IMR-90 (cell line): ENCODE measurements at regions not wholly inside any gene's neighbourhood (a gene's known extent, or its start where the extent isn't known, plus 50 kb on each side); places are given as distances from the start of the nearest gene placed in this dataset.

Source experiments
- ATAC-seq: fragments of 200-7000 bp; cut with Tn5 transposase; 2 replicates; pipeline ENCODE4 v1.9.1; 2020; ENCODE audit warnings: low read depth, mild to moderate bottlenecking, moderate library complexity
- BruUV-seq: library from RNA; stranded (reverse); fragments of 400-500 nt; replicated peaks from 2 replicates; lab custom pipeline; 2021; lab: Mats Ljungman, UMichigan
- CTCF ChIA-PET: fragments of 300-600 bp; formaldehyde crosslinking; extraction: SDS; loops from one replicate; lab custom pipeline; 2021; ENCODE audit warnings: antibody characterized with exemption; lab: Yijun Ruan, JAX
- POLR2A ChIA-PET: fragments of 300-600 bp; sonication (Branson Sonifier 250); formaldehyde crosslinking; loops from one replicate; lab custom pipeline; 2022; ENCODE audit warnings: antibody characterized with exemption; ENCODE audit not compliant: unreplicated experiment; lab: Charles Lee
- DNase-seq: peaks from one replicate; pipeline ENCODE4 v3.0.0; 2013
- H2AFZ ChIP-seq: replicated peaks from 2 replicates; pipeline ENCODE3; 2013; ENCODE audit warnings: low read length, mild to moderate bottlenecking; ENCODE audit not compliant: poor library complexity
- H2AK5ac ChIP-seq: 2 replicates; pipeline ENCODE4 v1.6.1; 2013; ENCODE audit warnings: low read depth, low read length, inconsistent platforms
- H2AK9ac ChIP-seq: replicated peaks from 2 replicates; pipeline ENCODE3; 2013; ENCODE audit warnings: mild to moderate bottlenecking, low read depth, low read length, moderate library complexity; ENCODE audit not compliant: poor library complexity
- H2BK120ac ChIP-seq: 2 replicates; pipeline ENCODE4 v1.6.1; 2013; ENCODE audit warnings: low read depth, low read length, inconsistent platforms
- H2BK15ac ChIP-seq: 3 replicates; pipeline ENCODE4 v1.6.1; 2013; ENCODE audit warnings: low read depth, low read length, inconsistent platforms
- H2BK20ac ChIP-seq: 2 replicates; pipeline ENCODE4 v1.6.1; 2013; ENCODE audit warnings: low read depth, mild to moderate bottlenecking, inconsistent platforms, low read length, moderate library complexity
- H2BK5ac ChIP-seq: 2 replicates; pipeline ENCODE4 v1.6.1; 2013; ENCODE audit warnings: mild to moderate bottlenecking, low read depth, low read length, inconsistent platforms; ENCODE audit not compliant: poor library complexity, severe bottlenecking
- H3K14ac ChIP-seq: replicated peaks from 2 replicates; pipeline ENCODE4 v1.6.1; 2013; ENCODE audit warnings: low read depth, low read length, inconsistent platforms
- H3K18ac ChIP-seq: 2 replicates; pipeline ENCODE4 v1.6.1; 2013; ENCODE audit warnings: low read depth, low read length, control low read depth
- H3K23ac ChIP-seq: 2 replicates; pipeline ENCODE4 v1.6.1; 2013; ENCODE audit warnings: low read depth, low read length, inconsistent platforms
- H3K27ac ChIP-seq: 2 replicates; pipeline ENCODE4 v1.5.1; 2013; ENCODE audit warnings: mild to moderate bottlenecking, control low read depth, low read length; ENCODE audit not compliant: insufficient read depth
- H3K27me3 ChIP-seq: 2 replicates; pipeline ENCODE4 v1.6.1; 2013; ENCODE audit warnings: low read length; ENCODE audit not compliant: control insufficient read depth, insufficient read depth
- H3K36me3 ChIP-seq: 2 replicates; pipeline ENCODE4 v1.6.1; 2013; ENCODE audit warnings: low read length, mixed read lengths; ENCODE audit not compliant: control insufficient read depth, insufficient read depth
- H3K4ac ChIP-seq: 2 replicates; pipeline ENCODE4 v1.6.1; 2013; ENCODE audit warnings: low read depth, low read length, inconsistent platforms
- H3K4me1 ChIP-seq: 2 replicates; pipeline ENCODE4 v1.6.1; 2013; ENCODE audit warnings: low read length, mixed read lengths; ENCODE audit not compliant: control insufficient read depth, insufficient read depth
- H3K4me2 ChIP-seq: 2 replicates; pipeline ENCODE4 v1.6.1; 2013; ENCODE audit warnings: low read depth, mild to moderate bottlenecking, control low read depth, low read length, moderate library complexity
- H3K4me3 ChIP-seq: 2 replicates; pipeline ENCODE4 v1.5.1; 2013; ENCODE audit warnings: low read depth, mild to moderate bottlenecking, control low read depth, low read length, moderate library complexity; ENCODE audit not compliant: insufficient read depth
- H3K56ac ChIP-seq: 2 replicates; pipeline ENCODE4 v1.6.1; 2013; ENCODE audit warnings: low read length, inconsistent platforms; ENCODE audit not compliant: insufficient read depth; ENCODE audit errors: extremely low read depth
- H3K79me1 ChIP-seq, 2 experiments: 2 replicates each; pipeline ENCODE4 v1.6.1; 2013; ENCODE audit warnings: low read length in 2 of 2, inconsistent platforms in 1 of 2, low read depth in 1 of 2
- H3K9ac ChIP-seq: 2 replicates; pipeline ENCODE4 v1.6.1; 2013; ENCODE audit warnings: low read depth, low read length, control low read depth
- H3K9me1 ChIP-seq: 2 replicates; pipeline ENCODE4 v1.6.1; 2013; ENCODE audit warnings: low read length, inconsistent platforms; ENCODE audit not compliant: insufficient read depth
- H3K9me3 ChIP-seq: 2 replicates; pipeline ENCODE4 v1.6.1; 2013; ENCODE audit warnings: low read length; ENCODE audit not compliant: control insufficient read depth, insufficient read depth
- H4K20me1 ChIP-seq: 2 replicates; pipeline ENCODE4 v1.6.1; 2013; ENCODE audit warnings: low read length, inconsistent platforms; ENCODE audit not compliant: insufficient read depth
- H4K5ac ChIP-seq: 2 replicates; pipeline ENCODE4 v1.6.1; 2013; ENCODE audit warnings: mild to moderate bottlenecking, low read depth, low read length, control low read depth
- H4K8ac ChIP-seq, 2 experiments: 2 replicates each; pipeline ENCODE4 v1.6.1; 2013; ENCODE audit warnings: low read depth in 2 of 2, low read length in 2 of 2, control low read depth in 1 of 2, inconsistent platforms in 1 of 2
- H4K91ac ChIP-seq: 2 replicates; pipeline ENCODE4 v1.6.1; 2013; ENCODE audit warnings: low read depth, low read length, inconsistent platforms; ENCODE audit not compliant: insufficient read depth
- RAD21 ChIP-seq: IDR thresholded peaks from 2 replicates; pipeline ENCODE4 v1.6.1; 2012; ENCODE audit warnings: low read length, improper control_type of control experiment
- RFX5 ChIP-seq: IDR thresholded peaks from 2 replicates; pipeline ENCODE4 v1.8.0; 2012; ENCODE audit warnings: low read depth, mild to moderate bottlenecking, low read length, moderate library complexity
- WGBS, 2 experiments: methylation state at CpG; one replicate each; pipeline versions ENCODE4 v1.1.5 to v1.1.7; 2013; ENCODE audit warnings: missing lambda C conversion rate in 2 of 2; ENCODE audit not compliant: insufficient read length in 1 of 2; ENCODE audit errors: extremely low coverage in 2 of 2; 5-methylcytosine and 5-hydroxymethylcytosine counted together
- dilution Hi-C: fragments of 300-500 bp; cut with HindIII; formaldehyde crosslinking; loops from one replicate; pipeline ENCODE4 v1.14.3; 2018; ENCODE audit warnings: low sequenced_read_pairs; ENCODE audit not compliant: unreplicated experiment
- in situ Hi-C: fragments of 300-500 bp; cut with MboI; formaldehyde crosslinking; loops from 3 replicates; pipeline ENCODE4 v1.14.3; 2019; ENCODE audit warnings: low sequenced_read_pairs, inconsistent platforms, mixed read lengths
- intact Hi-C: fragments of 100-400 bp; cut with micrococcal nuclease; formaldehyde crosslinking; loops from 2 replicates; pipeline ENCODE4 v1.10.0; 2022

DNA sequence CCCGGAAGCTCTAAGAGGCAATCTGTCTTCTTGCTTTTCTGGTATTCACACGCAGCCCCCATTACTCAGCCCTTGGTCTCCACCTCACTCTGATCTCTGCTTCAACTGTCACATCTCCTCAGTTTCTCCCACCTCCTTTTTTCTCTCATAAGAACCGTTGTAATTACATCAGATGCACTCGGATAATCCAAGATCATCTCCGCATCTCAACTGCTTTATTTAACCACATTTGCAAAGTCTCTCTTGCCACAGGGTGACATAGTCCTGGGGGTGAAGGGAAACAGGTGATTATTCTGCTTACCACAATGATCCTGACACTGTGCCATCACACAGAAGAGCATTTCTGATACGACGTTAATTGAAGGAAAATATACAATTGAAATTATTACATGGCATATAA lies 79.9 kb downstream of the HACD1 start:
- H3K14ac ChIP-seq: no peak overlapping the region
- no peak for TF ChIP-seq RAD21
- TF ChIP-seq RFX5: no peak
- no peak overlapping the region for H3K56ac ChIP-seq
- no peak overlapping the region for H3K4ac ChIP-seq
- no peak overlapping the region for H2BK120ac ChIP-seq
- H3K9me3 ChIP-seq: no peaks in the 10 kb centered on the region
- dilution Hi-C loops (no loop called here), intact Hi-C loops (no loop called here), in situ Hi-C loops (no loop called here)
- H4K5ac ChIP-seq: no peak overlapping the region
- H3K4me3 ChIP-seq: no peak overlapping the region
- no peaks in the 10 kb centered on the region for H3K4me1 ChIP-seq
- no peak overlapping the region for H3K27ac ChIP-seq
- no peak for DNase-seq
- ChIA-PET POLR2A (no interaction called here), CTCF (no interaction called here)
- no peak overlapping the region for H2BK15ac ChIP-seq
- no peak overlapping the region for H3K18ac ChIP-seq
- no peak overlapping the region for H4K8ac ChIP-seq
- H2AK5ac ChIP-seq: no peak overlapping the region
- no peak overlapping the region for H2AK9ac ChIP-seq
- no peak overlapping the region for H2BK20ac ChIP-seq
- H3K9me1 ChIP-seq: no peaks in the 10 kb centered on the region; the same call in 1 of the 2 replicates
- no peaks in the 10 kb centered on the region for H3K36me3 ChIP-seq
- H3K4me2 ChIP-seq: no peak overlapping the region
- no peaks in the 10 kb centered on the region for H4K20me1 ChIP-seq
- H2BK5ac ChIP-seq: no peak overlapping the region
- no peaks in the 10 kb centered on the region for H3K79me1 ChIP-seq
- no peak overlapping the region for H2AFZ ChIP-seq
- WGBS, 2 experiments: 100% methylated on average over 2 of the region's 7 CpGs; no CpG with 5 or more reads in 1 of the 2 experiments
- no peak for ATAC-seq
- H4K91ac ChIP-seq: no peak overlapping the region
- H3K23ac ChIP-seq: no peak overlapping the region
- BruUV-seq: no TSS peak
- no peak overlapping the region for H3K9ac ChIP-seq
- no peaks in the 10 kb centered on the region for H3K27me3 ChIP-seq
